HG02610 (cell line): ENCODE measurements at regions not wholly inside any gene's neighbourhood (a gene's known extent, or its start where the extent isn't known, plus 50 kb on each side); places are given as distances from the start of the nearest gene placed in this dataset.

Experiments
- ATAC-seq: cut with Tn5 transposase; IDR thresholded peaks from one replicate; pipeline ENCODE4 v1.9.1; 2021; ENCODE audit warnings: mild to moderate bottlenecking, moderate library complexity; ENCODE audit not compliant: unreplicated experiment

DNA sequence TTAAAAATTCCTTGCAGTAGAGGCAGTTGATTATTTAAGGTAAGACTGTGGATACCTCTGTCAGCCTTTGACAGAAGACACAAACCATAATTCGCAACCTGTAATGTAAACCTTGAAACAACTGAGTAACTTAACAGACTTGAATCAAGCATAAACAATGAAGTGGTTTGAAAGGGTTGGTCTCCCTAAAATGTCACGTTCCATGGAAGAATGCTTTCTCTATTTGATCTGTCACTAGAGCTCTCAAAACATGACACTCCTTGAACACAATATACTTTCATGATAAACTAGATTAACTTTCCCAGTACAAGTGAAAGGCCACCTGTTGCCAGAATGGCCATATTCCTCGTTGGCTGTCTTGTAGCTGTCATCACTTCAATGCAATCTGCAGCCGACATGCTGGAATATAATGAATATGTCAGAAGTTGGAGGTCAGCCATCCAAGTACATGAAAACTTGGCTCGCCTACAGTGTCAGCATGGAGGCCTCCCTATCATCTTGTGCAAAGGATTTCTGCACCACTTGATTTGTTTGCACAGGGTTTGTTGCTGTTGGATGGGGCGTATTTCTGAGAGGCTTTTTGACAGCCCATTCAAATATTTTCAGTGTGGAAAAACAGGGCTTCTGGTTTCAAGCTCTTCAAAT lies 228.0 kb downstream of the TLE4 start:
- ATAC-seq = no peak

DNA sequence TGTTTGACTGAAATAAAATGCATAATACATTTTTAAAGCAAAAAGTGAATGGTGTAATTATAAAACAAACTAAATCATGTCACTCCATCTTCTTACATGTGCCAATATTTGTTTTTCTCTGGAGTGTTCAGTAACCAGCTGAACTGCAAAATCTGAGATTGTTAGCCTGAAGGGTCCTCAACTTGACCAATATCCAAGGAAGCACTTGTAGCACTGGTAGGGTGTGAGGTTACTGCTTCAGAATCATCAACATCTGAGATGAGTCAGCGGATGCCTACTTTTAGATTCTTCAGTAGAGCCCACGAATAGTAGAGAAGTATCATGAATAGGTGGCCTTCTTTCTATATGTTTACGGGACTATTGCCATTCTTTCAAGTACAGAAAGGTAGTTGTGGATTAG lies 226.7 kb downstream of the TLE4 start:
- no peak for ATAC-seq

DNA sequence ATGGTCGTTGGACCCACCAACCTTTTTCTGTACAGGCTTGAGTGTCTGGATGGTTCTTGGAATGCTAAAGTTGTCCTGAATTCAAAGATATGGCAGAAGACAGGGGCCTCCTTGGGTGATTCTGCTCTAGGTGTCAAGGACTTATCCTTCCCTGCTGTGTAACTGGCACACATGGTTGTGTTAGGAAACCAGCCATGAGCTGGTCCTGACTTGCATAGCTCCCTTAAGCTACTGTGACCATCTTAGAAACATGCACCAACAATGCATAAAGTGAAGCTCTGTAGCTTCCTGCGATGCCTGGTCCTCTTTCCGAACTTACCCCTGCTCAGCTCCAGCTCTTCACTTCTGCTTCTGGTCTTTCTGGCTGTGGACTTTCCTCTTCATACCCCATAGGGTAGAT lies 224.6 kb downstream of the TLE4 start:
- no peak for ATAC-seq

DNA sequence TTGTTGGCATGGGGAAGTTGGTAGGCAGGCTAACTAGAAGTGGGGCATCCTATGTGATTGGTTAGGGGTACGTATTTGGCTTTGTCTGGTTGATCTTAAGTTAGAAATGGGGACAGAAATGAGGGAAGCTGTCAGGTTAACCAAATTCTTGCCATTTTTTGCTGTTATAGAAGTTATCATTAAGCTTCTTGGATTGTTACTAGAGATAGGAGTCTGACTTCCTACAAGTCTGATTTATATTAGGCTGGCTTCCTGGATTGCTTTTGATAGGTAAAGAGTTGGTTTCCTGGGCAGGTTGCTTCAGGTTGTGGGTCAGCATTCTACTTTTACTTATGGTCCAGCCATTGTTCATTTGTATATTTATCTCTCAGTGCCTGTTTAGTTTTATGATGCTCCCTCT lies 216.9 kb downstream of the TLE4 start:
- no peak for ATAC-seq

DNA sequence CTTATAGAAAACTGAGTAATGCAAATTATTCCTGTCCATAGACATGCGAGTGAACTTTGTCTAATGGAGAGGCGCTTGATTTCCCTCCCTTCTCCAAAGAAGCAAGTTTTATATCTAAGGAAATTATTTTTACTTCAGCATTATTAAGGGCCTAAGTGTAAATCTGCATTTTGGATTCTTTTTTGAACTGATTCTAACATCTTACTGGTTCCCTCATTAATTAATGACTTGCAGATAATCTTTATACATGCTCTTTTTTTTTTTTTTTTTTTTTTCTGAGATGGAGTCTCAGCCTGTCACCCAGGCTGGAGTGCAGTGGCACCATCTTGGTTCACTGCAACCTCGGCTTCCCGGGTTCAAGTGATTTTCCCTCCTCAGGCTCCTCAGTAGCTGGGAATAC lies 209.5 kb downstream of the TLE4 start:
- ATAC-seq = no peak

DNA sequence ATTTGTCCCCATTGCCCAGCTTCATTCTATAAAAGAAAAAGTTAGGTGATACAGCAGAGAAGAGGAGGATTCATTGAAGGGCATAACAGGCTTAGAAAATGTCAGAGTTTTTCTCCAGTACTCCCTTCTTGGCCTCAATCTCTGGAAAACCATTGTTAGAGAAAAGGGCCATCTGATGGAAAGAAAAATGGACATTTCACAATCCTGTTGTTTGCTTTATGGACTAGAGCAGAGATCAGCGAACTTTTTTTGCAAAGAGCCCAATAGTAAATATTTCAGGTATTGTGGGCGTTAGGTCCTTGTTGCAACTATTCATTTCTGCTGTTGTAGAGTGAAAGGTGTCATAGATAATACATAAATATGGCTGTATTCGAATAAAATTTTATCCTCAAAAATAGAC lies 208.8 kb downstream of the TLE4 start:
- no peak for ATAC-seq

DNA sequence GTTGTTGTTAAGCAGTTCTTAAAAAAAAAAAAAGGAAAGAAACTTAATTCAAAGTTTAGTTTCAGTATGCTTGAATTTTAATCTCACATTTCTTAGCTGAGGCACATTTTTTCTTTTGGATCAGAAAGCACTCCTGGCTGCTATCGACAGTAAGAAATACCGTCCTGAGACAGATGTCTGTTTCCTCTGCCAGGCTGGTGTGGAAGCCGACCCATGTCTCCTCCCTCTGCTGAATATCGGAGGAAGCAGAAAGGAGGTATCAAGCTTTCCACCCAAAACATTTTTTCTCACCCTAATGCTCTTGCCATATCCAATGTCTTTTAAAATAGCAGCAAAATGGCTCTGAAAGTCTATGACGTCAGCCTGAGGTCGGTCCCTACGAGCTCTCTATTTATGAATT lies 208.1 kb downstream of the TLE4 start:
- no peak for ATAC-seq

DNA sequence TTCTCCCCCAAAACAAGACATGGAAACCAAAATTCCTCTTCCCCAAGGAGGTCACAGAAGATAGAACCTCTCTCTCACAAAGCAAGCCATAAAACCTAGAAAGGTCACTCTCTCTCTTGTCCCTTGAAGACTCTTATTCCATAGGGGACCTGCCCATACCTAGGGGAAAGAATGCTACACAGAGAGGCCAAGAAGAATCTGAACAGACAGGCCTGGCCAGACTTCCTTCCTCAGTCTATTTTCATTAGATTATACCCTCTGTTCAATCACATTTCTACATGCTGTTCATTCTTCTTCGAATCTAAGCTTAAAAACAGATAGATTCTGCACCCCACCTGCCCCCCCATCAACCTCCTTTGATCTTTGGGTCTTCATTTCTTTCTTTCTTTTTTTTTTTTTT lies 206.8 kb downstream of the TLE4 start:
- ATAC-seq = no peak

DNA sequence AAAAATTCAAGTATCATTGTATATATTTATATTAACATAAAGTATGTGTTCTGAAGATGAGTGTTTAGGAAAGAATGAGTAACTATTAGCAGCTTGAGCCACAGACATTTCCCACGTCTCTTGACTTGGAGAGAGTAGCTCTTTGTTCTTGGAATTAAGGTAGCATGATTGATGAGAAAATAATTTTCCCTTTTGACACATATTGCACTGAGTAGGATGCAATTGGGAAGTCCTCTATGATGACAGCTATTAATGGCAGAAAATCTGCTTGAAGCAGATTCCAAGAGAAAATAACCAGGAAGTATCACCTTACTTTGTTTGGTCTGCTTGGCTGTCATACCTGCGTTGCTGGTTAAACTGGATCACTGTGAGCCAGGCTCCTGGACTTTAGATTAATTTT lies 204.8 kb downstream of the TLE4 start:
- ATAC-seq = no peak
